ENCODE measurements at regions not wholly inside any gene's neighbourhood (a gene's known extent, or its start where the extent isn't known, plus 50 kb on each side); places are given as distances from the start of the nearest gene placed in this dataset.

DNA sequence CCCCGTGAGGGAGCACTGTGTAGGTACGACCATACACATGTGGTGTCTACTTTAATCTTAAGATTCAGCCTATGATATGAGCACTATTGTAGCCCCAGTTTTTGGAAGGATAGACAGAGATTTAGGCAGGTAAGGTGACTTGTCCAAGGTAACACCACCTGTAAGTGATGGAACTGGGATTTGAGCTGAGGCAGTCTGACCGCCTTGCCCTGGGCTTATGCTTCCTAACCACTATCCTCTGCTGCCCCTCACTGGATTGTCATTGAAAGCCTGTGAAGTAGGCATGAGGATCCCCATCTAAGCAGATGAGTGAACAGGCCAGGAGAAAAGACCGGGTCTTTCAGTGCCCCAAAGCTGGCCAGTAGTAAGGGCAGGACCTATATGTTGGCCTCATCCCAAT, 343.8 kb downstream of the CYRIA start:
- TF ChIP-seq, protein P1, sequence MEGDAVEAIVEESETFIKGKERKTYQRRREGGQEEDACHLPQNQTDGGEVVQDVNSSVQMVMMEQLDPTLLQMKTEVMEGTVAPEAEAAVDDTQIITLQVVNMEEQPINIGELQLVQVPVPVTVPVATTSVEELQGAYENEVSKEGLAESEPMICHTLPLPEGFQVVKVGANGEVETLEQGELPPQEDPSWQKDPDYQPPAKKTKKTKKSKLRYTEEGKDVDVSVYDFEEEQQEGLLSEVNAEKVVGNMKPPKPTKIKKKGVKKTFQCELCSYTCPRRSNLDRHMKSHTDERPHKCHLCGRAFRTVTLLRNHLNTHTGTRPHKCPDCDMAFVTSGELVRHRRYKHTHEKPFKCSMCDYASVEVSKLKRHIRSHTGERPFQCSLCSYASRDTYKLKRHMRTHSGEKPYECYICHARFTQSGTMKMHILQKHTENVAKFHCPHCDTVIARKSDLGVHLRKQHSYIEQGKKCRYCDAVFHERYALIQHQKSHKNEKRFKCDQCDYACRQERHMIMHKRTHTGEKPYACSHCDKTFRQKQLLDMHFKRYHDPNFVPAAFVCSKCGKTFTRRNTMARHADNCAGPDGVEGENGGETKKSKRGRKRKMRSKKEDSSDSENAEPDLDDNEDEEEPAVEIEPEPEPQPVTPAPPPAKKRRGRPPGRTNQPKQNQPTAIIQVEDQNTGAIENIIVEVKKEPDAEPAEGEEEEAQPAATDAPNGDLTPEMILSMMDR (IDR thresholded peaks at IDR 0.05): no peak
- no peak for TF ChIP-seq POLR2A (IDR thresholded peaks at IDR 0.05)
- TF ChIP-seq POLR2AphosphoS5 (IDR thresholded peaks at IDR 0.05): no peak
- TF ChIP-seq EP300 (IDR thresholded peaks at IDR 0.05): no peak

Data from gastroesophageal sphincter (tissue), 3 donors.